ENCODE measurements at regions not wholly inside any gene's neighbourhood (a gene's known extent, or its start where the extent isn't known, plus 50 kb on each side); places are given as distances from the start of the nearest gene placed in this dataset.

DNA sequence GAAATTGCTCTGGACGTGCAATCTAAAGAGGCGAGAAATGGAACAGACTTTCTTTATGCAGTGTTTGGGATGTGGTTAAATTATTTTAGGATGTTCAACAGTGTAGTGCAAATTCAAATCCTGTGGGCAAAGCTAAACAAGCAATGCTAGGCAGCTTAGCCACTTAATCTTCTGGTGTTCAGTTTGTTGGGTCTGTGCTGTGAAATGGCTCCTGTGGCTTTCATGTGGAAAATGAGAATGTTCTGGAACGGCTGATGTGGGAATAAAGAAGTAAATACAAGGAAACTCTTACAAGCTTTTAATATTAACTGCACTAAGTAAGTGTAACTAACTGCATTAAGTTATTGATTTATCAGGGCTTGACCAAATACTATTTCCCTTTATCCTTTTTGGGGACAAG lies 766.6 kb downstream of the ADGRL2 start:
- DNase-seq (ENCODE audit: low read depth) = peak; percentile 29
- H3K4me3 ChIP-seq (ENCODE audit: low read depth, low read length) = no peak overlapping the region
- TF ChIP-seq, protein P1, sequence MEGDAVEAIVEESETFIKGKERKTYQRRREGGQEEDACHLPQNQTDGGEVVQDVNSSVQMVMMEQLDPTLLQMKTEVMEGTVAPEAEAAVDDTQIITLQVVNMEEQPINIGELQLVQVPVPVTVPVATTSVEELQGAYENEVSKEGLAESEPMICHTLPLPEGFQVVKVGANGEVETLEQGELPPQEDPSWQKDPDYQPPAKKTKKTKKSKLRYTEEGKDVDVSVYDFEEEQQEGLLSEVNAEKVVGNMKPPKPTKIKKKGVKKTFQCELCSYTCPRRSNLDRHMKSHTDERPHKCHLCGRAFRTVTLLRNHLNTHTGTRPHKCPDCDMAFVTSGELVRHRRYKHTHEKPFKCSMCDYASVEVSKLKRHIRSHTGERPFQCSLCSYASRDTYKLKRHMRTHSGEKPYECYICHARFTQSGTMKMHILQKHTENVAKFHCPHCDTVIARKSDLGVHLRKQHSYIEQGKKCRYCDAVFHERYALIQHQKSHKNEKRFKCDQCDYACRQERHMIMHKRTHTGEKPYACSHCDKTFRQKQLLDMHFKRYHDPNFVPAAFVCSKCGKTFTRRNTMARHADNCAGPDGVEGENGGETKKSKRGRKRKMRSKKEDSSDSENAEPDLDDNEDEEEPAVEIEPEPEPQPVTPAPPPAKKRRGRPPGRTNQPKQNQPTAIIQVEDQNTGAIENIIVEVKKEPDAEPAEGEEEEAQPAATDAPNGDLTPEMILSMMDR (conservative IDR thresholded peaks at IDR 0.05; ENCODE audit: low read depth, low read length) = no peak

DNA sequence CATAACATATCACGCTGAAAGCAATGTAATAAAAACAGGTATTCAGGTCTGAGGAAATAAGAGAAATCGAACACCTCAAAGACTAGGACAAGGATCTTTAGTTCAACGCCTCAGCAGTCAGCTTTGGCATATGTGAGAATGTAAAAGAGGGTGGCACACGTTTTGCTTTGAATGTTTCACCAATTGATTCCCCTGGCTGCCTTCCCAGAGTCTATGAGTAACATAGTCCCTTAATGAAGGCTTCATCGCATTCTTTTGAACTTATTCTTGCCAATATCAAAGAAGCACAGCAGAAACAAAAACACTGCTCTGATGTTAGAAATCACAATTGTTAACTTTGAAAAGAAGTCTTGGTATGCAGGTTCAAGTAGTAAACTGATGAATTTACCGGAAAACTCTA lies 764.8 kb downstream of the ADGRL2 start:
- TF ChIP-seq, protein P1 (conservative IDR thresholded peaks at IDR 0.05; ENCODE audit: low read depth, low read length) = no peak
- H3K4me3 ChIP-seq (ENCODE audit: low read depth, low read length) = no peak overlapping the region
- peak; percentile 97 for DNase-seq (ENCODE audit: low read depth)

DNA sequence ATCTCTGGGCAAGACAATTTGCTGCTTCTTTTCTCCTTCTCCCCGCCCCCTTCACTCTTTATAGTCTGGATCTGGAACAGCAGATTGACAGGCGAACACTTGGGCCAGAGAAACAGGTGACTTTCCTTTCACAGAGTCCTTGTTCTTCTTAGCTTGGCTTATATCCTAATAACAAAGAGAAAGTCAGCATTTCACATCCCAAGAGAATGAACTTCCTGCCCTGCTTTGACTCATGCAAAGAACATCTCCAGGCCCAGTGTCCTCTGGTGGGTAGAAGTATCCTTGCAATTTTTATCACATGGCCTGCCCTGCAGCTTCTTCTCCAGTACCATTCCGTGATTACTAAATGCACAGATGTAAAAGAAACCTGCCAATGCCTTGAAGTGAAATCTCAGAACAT lies 764.4 kb downstream of the ADGRL2 start:
- H3K4me3 ChIP-seq (ENCODE audit: low read depth, low read length) = no peak overlapping the region
- DNase-seq (ENCODE audit: low read depth) = peak; percentile 97
- TF ChIP-seq, protein P1 (conservative IDR thresholded peaks at IDR 0.05; ENCODE audit: low read depth, low read length) = peak; percentile 40

DNA sequence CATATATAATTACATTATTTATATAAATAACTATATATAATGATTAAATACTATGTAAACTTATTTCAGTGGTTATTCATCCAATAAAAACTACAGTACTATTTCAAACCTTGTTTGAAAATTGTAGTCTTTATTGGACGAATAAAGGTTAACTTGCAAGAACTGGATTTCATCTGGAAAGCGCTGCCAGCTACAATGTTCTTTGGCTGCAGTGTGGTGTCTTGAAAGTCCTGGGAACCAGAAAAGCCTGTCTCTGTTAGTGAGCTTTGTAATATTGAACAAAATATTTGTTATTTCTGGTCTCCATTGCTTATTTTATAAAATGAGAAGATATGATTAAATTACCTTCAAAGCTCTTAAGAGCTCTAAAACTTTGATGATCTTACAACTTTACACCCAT lies 763.6 kb downstream of the ADGRL2 start:
- H3K4me3 ChIP-seq (ENCODE audit: low read depth, low read length) = no peak overlapping the region
- TF ChIP-seq, protein P1 (conservative IDR thresholded peaks at IDR 0.05; ENCODE audit: low read depth, low read length) = no peak
- no peak for DNase-seq (ENCODE audit: low read depth)

DNA sequence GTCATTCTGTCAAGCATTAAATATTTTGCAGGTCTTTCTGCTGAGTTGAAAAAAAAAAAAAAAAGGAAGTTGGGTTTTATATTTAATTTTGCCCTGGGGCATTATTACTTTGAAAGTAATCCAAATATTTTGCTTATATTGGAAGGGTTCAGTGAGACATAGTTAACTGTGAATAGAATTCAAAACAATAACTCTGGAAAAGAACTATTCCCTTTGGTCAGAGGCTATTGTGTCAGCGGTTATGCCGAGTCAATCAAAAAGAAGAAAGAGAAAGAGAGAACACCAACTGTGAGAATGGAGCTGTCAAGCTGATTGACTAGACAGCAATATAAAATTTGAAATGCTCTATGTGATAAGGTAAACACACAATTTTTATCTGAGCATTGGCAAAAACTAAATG lies 761.7 kb downstream of the ADGRL2 start:
- TF ChIP-seq, protein P1 (conservative IDR thresholded peaks at IDR 0.05; ENCODE audit: low read depth, low read length) = no peak
- DNase-seq (ENCODE audit: low read depth) = no peak
- no peak overlapping the region for H3K4me3 ChIP-seq (ENCODE audit: low read depth, low read length)

DNA sequence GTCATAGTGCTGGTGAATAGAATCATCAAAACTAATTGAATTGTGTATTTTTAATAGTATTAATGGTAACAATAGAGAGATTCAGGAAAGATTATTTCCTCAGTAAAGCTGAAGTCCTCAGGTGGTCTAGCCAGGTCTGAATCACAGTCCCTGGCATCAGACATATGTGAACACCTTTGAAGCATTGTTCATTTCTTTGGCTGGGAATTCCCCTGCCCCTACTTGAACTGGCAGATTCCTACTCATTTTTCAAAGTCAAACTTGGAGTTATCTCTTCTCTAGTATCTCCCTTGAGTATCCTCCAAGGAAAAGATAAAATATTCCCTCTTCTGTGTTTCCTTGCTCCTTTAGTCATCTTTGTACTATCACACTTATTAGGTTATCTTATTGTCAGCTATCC lies 759.8 kb downstream of the ADGRL2 start:
- TF ChIP-seq, protein P1 (conservative IDR thresholded peaks at IDR 0.05; ENCODE audit: low read depth, low read length) = no peak
- no peak for DNase-seq (ENCODE audit: low read depth)
- no peak overlapping the region for H3K4me3 ChIP-seq (ENCODE audit: low read depth, low read length)

DNA sequence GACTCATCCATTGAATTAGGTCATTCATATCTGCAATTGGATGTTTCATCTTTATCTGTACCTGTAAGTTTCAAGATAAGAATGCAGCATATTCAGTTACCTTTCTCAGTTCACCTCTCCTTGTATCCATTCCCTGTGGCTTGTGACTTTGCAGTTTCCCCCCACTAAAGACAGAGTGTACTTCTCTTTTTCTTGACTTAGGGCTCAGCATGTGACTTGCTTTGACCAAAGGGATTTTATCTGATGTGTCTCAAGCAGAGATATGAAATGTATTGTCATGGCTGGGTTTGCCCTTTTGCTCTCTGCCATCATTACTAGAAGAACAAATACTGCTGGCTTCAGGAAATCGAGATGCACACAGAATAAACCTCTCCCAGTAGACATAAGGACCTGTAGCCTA lies 754.8 kb downstream of the ADGRL2 start:
- TF ChIP-seq, protein P1 (conservative IDR thresholded peaks at IDR 0.05; ENCODE audit: low read depth, low read length) = no peak
- DNase-seq (ENCODE audit: low read depth) = no peak
- no peak overlapping the region for H3K4me3 ChIP-seq (ENCODE audit: low read depth, low read length)

All from epithelial cell of proximal tubule (primary cell).